HG02970 (cell line): ENCODE measurements at regions not wholly inside any gene's neighbourhood (a gene's known extent, or its start where the extent isn't known, plus 50 kb on each side); places are given as distances from the start of the nearest gene placed in this dataset.
"Not testable (repeated sequence)": the region's sequence is repeated elsewhere in the genome, so short reads cannot be mapped to it uniquely, and the experiment has no call there.

Source experiments
- ATAC-seq: cut with Tn5 transposase; IDR thresholded peaks from one replicate; pipeline ENCODE4 v1.9.1; 2021; ENCODE audit warnings: mild to moderate bottlenecking, moderate library complexity, moderate number of reproducible peaks; ENCODE audit not compliant: unreplicated experiment, low FRiP score

GRCh38 chr7:142698429-142698828 is 50.8 kb upstream of the PRSS1 start:
- no peak for ATAC-seq

- ATAC-seq = no peak
Observed at GRCh38 chr7:142697270-142697669, 52.0 kb upstream of the PRSS1 start.

- no peak for ATAC-seq
Observed at GRCh38 chr7:142696456-142697179, 52.7 kb upstream of the PRSS1 start.

GRCh38 chr7:142693911-142694310 is 55.4 kb upstream of the PRSS1 start:
- no peak for ATAC-seq

- no peak for ATAC-seq
Observed at GRCh38 chr7:142690554-142691182, 58.6 kb upstream of the PRSS1 start.

- no peak for ATAC-seq
Observed at GRCh38 chr7:142689439-142690120, 59.7 kb upstream of the PRSS1 start.

GRCh38 chr7:142685877-142686508 is 63.3 kb upstream of the PRSS1 start:
- ATAC-seq = no peak

GRCh38 chr7:142681314-142682092 is 67.8 kb upstream of the PRSS1 start:
- ATAC-seq = no peak

- ATAC-seq = no peak
Observed at GRCh38 chr7:142671506-142671905, 77.8 kb upstream of the PRSS1 start.

- no peak for ATAC-seq
Observed at GRCh38 chr7:142670511-142670910, 78.8 kb upstream of the PRSS1 start.

- ATAC-seq = no peak
Observed at GRCh38 chr7:142669074-142669654, 80.1 kb upstream of the PRSS1 start.

- no peak for ATAC-seq
Observed at GRCh38 chr7:142668495-142668894, 80.8 kb upstream of the PRSS1 start.

- no peak for ATAC-seq
Observed at GRCh38 chr7:142657376-142657775, 91.9 kb upstream of the PRSS1 start.

- no peak for ATAC-seq
Observed at GRCh38 chr7:142654398-142654797, 94.9 kb upstream of the PRSS1 start.

GRCh38 chr7:142647749-142648148 is 101.5 kb upstream of the PRSS1 start:
- no peak for ATAC-seq

- no peak for ATAC-seq
Observed at GRCh38 chr7:142646386-142647140, 102.7 kb upstream of the PRSS1 start.

- no peak for ATAC-seq
Observed at GRCh38 chr7:142645777-142646176, 103.5 kb upstream of the PRSS1 start.

- no peak for ATAC-seq
Observed at GRCh38 chr7:142642316-142642715, 107.0 kb upstream of the PRSS1 start.

GRCh38 chr7:142641252-142641651 is 108.0 kb upstream of the PRSS1 start:
- ATAC-seq = not testable (repeated sequence)
